Renal pelvis (tissue), 1 donor: ENCODE measurements at regions not wholly inside any gene's neighbourhood (a gene's known extent, or its start where the extent isn't known, plus 50 kb on each side); places are given as distances from the start of the nearest gene placed in this dataset.

ENCODE experiments used
- DNase-seq: peaks from one replicate; pipeline ENCODE4 v3.0.0-alpha.2; 2013

- no peak for DNase-seq
These were observed 98.4 kb downstream of the GLUL start for GRCh38 chr1:182293119-182293589.

DNA sequence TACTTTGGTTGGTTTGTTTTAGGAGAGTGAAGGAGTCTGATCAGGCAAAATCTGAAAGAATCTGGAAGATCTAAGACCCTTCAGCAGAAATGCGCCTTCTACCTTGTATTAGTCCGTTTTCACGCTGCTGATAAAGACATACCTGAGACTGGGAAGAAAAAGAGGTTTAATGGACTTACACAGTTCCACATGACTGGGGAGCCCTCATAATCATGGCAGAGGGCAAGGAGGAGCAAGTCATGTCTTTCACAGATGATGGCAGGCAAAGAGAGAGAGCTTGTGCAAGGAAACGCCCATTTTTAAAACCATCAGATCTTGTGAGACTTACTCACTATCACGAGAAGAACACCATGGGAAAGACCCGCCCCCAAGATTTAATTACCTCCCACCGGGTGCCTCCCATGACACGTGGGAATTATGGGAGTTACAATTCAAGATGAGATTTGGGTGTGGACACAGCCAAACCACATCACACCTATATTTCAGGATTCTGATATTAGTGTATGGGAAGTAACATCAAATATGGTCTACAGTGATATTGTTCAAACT lies 99.3 kb downstream of the GLUL start:
- no peak for DNase-seq

DNA sequence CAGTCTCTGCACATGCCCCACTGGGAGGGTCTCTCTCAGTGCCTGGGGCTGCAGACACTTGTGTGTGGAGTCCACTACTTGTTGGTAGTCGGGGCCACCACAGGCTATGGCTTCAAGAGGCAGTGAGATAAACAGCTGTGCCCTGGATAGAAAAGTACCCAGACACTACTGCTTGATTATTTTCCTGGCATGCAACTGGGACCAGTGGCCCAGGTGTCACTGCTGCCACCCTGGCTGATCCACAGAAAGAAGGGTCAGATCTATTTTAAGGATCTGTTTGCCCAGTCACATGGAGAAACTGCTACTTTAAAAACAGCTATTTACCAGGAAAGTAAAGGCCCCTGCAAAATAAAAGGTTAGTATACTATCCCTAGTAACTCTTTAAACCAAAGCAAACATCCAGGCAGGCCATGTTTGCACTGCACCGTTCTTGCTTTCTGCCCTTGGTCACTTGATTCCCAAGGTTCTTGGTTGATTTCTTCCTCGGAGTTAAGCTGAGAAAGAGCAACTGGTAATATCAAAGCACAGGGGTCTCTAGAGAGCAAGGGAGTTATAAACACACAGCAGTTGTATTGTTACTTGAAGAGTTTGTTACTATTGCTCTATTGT lies 99.9 kb downstream of the GLUL start:
- DNase-seq: no peak

GRCh38 chr1:182288749-182289604 lies 102.6 kb downstream of the GLUL start:
- DNase-seq: no peak

DNA sequence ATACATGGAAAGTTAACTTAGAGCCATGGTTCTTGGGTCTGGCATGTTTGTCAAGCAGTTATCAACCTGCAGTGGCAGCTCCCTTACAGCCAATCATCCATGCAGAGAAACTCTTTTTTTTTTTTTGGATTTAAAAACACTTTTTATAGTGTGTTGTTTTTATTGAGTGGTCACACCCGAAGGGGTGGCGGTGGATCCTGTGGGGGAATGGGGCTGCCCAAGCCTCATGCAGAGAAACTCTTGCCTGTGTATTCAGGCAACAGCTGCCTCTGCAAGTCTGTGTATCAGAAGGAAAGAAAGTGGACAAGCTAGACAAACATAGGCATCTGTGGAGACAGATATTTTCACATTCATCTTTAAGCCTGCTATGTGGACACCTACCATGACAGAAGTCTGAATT lies 104.8 kb downstream of the GLUL start:
- DNase-seq: no peak

DNA sequence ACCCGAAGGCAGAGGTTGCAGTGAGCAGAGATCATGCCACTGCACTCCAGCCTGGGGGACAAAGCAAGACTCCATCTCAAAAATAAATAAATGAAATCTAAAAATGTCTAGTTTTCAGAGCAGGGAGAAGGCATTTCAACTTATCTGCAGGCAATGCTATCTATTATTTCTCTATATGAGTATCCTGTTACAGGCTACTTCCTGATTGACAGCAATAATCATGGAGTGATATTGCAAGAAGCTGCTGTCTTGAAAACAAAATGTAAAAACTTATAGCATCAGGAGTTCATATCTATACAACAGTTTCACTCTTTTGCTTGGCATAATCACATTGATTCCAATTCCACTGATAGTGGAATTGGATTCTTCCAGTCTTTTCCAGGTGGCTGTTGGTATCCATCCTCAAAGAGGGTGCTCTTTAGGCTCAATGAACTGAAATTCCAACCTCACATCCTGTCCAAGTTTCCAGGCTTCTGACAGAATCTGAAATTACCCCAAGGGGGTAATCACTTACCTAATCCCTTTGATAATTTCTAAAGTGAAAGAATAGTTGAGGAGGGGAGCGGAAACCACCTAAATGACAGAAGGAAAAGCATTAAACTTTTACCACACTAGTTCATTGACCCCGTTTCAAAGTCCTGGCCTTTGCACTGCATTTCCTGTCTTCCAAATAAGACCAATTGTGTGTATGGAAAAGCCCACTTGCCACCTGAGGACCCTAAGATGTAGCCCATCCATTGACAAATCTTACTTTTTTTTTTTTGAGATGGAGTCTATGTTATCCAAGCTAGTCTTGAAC lies 107.6 kb downstream of the GLUL start:
- DNase-seq: no peak

GRCh38 chr1:182281541-182281940 lies 110.0 kb downstream of the GLUL start:
- DNase-seq: no peak

DNA sequence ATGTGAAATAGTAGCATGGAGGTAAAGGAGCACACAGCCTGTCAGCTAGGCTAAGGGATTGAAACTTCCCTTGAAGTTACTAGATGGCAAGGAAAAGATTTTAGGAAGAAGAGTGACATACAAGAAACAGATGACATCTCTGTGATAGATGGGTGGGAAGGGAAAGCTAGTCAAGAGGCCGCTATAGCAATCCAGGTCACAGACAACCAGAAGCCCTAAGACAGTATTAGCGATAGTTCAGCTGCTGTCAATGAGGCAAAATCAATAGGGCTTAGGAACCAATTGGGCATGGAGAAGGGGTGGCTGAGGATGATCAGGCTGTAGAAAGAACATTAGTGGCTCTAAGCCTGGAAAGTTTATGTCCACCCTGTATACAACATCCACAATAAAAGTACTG lies 111.1 kb downstream of the GLUL start:
- no peak for DNase-seq

DNA sequence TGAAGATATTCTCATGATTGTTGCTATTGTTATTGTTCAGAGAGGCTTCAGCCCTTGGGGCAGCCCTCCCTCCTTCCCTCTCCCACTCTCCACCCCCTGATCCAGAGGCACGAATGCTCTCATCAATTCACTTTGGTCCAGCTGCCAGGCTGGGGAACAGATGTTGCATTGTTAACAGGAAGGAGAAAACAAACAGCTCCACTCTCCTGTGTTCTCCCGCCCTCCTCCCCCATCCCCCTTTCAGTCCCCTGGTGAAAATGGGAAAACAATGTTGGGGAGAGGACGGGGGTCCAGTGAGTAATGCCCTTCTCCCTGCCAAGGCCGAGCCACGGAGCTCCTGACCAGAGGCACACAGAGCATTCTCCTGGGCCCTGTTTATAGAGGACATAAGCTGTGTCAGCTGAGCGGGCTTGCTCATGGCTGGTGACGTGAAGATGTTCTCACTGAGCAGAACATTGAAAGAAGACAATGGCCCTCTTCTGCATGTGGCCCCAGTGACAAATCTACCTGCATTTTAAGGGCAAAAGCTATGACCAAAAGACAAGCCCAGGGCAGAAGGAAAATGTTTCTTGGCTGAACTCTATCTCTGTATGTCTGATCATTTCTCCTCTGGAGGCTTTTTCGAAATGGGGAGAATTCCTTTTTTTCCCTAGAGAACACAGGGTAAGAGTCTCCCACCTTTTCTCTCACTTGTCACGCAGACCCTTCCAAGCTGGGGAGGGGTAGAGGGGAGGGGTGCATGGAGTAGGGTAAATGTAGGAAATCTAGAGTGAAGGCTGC lies 111.7 kb downstream of the GLUL start:
- no peak for DNase-seq

DNA sequence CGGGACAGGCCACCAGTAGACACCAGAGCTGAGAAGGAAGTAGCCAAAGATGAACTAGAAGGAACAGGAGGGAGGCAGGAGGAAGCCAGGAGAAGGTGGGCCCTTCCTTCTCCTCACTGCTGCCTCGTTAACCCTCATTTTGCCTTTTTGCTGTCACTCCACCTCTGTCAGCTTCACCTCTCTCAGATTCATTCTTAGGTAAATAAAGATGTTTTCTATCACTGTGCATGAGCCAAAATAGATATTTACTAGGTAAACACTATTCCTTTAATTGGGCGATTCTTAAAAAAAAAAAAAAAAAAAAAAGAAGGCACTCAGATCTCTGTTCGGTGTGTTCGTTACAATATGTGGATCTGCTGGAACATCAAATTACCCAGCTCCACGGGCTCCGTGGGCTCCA lies 112.3 kb downstream of the GLUL start:
- no peak for DNase-seq

- DNase-seq: no peak
These were observed 113.2 kb downstream of the GLUL start for GRCh38 chr1:182278144-182279054.

- no peak for DNase-seq
These were observed 116.3 kb downstream of the GLUL start for GRCh38 chr1:182275271-182275670.

- DNase-seq: no peak
These were observed 117.0 kb downstream of the GLUL start for GRCh38 chr1:182274618-182275017.

DNA sequence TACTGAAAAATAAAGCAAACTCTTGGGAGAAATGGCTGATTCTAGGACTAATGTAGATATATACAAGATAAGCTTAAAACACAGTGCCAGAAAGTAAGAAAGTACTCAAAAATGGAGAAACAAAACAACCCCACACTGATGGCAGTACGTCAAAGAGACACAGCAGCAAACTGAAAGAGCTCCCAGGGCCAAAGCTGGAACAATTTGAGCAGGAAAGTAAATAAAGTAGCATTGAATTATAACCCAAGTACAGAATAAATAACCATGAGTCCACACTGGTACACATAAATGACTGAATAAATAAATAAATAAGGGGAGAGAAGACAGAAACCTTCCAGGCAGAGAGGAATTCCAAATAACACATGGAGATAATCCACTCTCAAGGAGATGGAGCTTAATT lies 120.9 kb downstream of the GLUL start:
- no peak for DNase-seq

DNA sequence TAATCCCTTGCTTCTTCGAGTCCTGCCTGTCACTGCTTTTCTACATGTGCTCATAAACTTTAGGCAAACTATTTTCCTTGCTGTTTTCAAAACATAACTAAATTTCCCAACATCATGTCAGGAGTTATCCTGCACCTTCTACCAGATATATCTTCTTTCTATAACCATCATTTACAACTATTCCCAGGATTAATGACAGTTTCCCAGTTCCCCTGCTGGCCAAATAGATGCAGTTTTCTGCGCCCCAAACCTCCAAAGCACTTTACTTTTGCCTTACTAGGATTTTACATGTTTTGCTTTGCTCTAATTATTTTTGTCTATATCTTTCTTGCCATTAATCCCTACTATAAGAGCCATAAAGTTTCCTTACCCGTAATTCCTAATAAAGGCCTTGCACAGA lies 122.5 kb downstream of the GLUL start:
- DNase-seq: no peak

DNA sequence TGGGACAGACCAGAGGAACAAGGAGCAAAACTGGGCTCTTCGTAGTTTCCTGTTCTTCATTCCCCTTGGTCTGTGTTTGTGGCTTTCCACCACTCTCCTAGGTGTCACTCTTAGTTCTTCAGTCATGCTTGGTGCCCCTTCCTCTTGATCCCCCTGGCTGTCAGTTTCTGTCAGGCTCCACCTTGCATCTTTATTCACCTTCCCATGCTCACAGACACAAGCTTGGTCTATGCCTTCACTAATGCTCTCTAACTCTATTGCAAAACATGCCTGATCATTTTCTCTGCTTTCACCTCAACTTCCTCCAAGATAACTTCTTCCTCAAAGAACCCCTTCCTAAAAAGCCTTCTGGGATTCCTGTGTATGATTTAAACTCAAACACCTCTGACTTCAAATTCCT lies 122.9 kb downstream of the GLUL start:
- DNase-seq: no peak

- DNase-seq: no peak
These were observed 127.4 kb downstream of the GLUL start for GRCh38 chr1:182264185-182264584.

DNA sequence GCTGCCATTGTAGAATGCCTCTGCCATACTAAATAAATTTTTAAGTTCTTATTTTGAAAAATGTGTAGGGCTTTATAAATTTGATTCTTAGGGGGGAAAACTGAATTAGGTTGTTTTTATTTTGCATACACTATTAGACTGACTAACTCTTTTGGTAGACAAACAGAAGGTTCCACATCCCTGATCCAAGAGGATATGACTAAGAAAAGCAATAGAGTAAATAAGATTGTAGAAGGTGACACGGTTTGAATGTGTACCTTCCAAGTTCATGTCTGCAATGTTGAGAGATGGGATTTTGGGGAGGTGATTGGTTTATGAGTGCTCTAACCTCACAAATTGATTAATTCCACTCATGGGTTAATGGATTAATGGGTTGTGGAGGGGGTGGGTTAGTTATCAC lies 127.9 kb downstream of the GLUL start:
- DNase-seq: no peak

DNA sequence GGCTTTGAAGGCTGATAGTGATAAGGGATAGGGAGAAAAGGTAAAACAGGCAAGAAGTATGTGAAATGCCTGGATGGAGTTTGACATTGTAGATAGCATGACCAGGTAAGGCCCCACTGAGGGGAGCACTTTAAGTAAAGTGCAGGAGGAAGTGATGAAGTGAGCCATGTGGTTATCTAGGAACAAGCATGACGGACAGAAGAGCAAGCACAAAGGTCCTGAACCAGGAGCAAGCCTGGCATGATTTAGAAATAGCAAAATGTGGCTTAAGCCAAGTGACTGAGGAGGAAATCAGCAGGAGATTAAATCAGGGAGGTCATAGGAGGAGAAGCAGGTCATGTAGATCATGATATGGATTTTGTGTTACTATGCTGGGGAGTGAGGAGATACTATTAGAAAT lies 129.2 kb downstream of the GLUL start:
- DNase-seq: no peak

DNA sequence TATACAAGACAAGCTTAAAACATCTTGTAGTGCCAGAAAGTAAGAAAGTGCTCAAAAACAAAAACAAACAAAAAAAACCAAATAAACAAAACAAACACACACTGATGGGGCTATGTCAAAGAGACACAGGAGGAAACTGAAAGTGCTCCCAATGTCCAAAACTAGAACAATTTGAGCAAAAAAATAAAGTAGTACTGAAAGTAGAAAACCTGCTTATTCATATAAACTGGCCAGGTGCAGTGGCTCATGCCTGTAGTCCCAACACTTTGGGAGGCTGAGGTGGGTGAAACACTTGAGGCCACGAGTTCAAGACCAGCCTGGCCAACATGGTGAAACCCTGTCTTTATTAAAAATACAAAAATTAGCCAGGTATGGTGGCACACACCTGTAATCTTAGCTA lies 129.9 kb downstream of the GLUL start:
- no peak for DNase-seq

DNA sequence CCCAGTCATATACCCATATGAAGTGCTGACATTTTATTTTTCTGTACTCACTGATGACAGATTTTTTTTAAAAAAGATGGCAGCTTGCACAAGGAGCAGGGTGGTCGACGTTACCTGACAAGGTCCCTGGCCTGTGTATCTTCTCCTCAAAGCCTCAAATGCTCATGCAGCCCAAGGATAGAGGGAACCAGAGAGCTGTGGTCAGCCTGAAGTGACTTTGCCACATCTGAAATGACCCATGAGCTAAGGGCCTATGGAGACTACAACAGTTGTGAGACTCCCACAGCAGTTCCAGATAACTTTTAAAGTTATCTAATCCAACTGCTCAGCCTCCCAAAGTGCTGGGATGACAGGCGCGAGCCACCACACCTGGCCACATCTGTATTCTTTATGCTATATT lies 131.1 kb downstream of the GLUL start:
- DNase-seq: no peak
